IgD-negative memory B cell (primary cell): ENCODE measurements at regions not wholly inside any gene's neighbourhood (a gene's known extent, or its start where the extent isn't known, plus 50 kb on each side); places are given as distances from the start of the nearest gene placed in this dataset.

Experiments
- H3K27ac Mint-ChIP-seq, 3 donors: one replicate each; pipeline ENCODE4 v1.8.0; 2020 to 2022; ENCODE audit warnings: mild to moderate bottlenecking in 3 of 3, mixed read lengths in 3 of 3, moderate library complexity in 1 of 3
- H3K27me3 Mint-ChIP-seq: one replicate; pipeline ENCODE4 v1.8.0; 2021; ENCODE audit warnings: mixed read lengths
- H3K36me3 Mint-ChIP-seq: one replicate; pipeline ENCODE4 v1.8.0; 2020; ENCODE audit warnings: mild to moderate bottlenecking, mixed read lengths
- H3K4me1 Mint-ChIP-seq, 3 donors: one replicate each; pipeline ENCODE4 v1.8.0; 2020 to 2022; ENCODE audit warnings: mixed read lengths in 3 of 3, mild to moderate bottlenecking in 1 of 3
- H3K4me3 Mint-ChIP-seq, 4 donors: one replicate each; pipeline ENCODE4 v1.8.0; 2020 to 2022; ENCODE audit warnings: mild to moderate bottlenecking in 4 of 4, mixed read lengths in 4 of 4, moderate library complexity in 3 of 4
- H3K9me3 Mint-ChIP-seq, 3 donors: one replicate each; pipeline ENCODE4 v1.8.0; 2020 to 2021; ENCODE audit warnings: mixed read lengths in 3 of 3, mild to moderate bottlenecking in 1 of 3

GRCh38 chr6:134866563-134866962 is 83.3 kb downstream of the ALDH8A1 start:
- Mint-ChIP-seq H3K4me3 (no peak overlapping the region), H3K4me1 (peaks cover 9 to 12% (median 12%) of the 10 kb centered on the region in 3 donors), H3K27me3 (no peaks in the 10 kb centered on the region), H3K36me3 (no peaks in the 10 kb centered on the region), H3K27ac (no peak overlapping the region), H3K9me3 (no peaks in the 10 kb centered on the region)

GRCh38 chr6:134864558-134864957 is 85.3 kb downstream of the ALDH8A1 start:
- no peaks in the 10 kb centered on the region for H3K9me3 Mint-ChIP-seq
- H3K27me3 Mint-ChIP-seq = no peaks in the 10 kb centered on the region
- H3K36me3 Mint-ChIP-seq = no peaks in the 10 kb centered on the region
- no peak overlapping the region for H3K4me3 Mint-ChIP-seq
- H3K4me1 Mint-ChIP-seq = no peaks in the 10 kb centered on the region
- no peak overlapping the region for H3K27ac Mint-ChIP-seq

- Mint-ChIP-seq H3K4me3 (no peak overlapping the region), H3K27ac (no peak overlapping the region), H3K36me3 (no peaks in the 10 kb centered on the region), H3K9me3 (no peaks in the 10 kb centered on the region), H3K4me1 (no peaks in the 10 kb centered on the region), H3K27me3 (no peaks in the 10 kb centered on the region)
Measured at GRCh38 chr6:134863763-134864510, 86.0 kb downstream of the ALDH8A1 start.

GRCh38 chr6:134854366-134854765 is 95.5 kb downstream of the ALDH8A1 start:
- Mint-ChIP-seq H3K36me3 (no peaks in the 10 kb centered on the region), H3K27ac (no peak overlapping the region), H3K4me1 (no peaks in the 10 kb centered on the region), H3K4me3 (no peak overlapping the region), H3K9me3 (no peaks in the 10 kb centered on the region), H3K27me3 (peaks cover 6% of the 10 kb centered on the region)

GRCh38 chr6:134853111-134854055 is 96.5 kb downstream of the ALDH8A1 start:
- Mint-ChIP-seq H3K27ac (no peak overlapping the region), H3K9me3 (no peaks in the 10 kb centered on the region), H3K4me1 (no peaks in the 10 kb centered on the region), H3K36me3 (no peaks in the 10 kb centered on the region), H3K4me3 (no peak overlapping the region), H3K27me3 (peaks cover 6% of the 10 kb centered on the region)

- Mint-ChIP-seq H3K4me1 (no peaks in the 10 kb centered on the region), H3K36me3 (no peaks in the 10 kb centered on the region), H3K4me3 (no peak overlapping the region), H3K27ac (no peak overlapping the region), H3K9me3 (no peaks in the 10 kb centered on the region), H3K27me3 (peaks cover 6% of the 10 kb centered on the region)
Measured at GRCh38 chr6:134851548-134851947, 98.4 kb downstream of the ALDH8A1 start.

- Mint-ChIP-seq H3K4me3 (no peak overlapping the region), H3K27ac (no peak overlapping the region), H3K9me3 (no peaks in the 10 kb centered on the region), H3K4me1 (no peaks in the 10 kb centered on the region), H3K36me3 (no peaks in the 10 kb centered on the region), H3K27me3 (peaks cover 6% of the 10 kb centered on the region)
Measured at GRCh38 chr6:134850721-134851305, 99.1 kb downstream of the ALDH8A1 start.

- H3K36me3 Mint-ChIP-seq = no peaks in the 10 kb centered on the region
- no peaks in the 10 kb centered on the region for H3K9me3 Mint-ChIP-seq
- peaks cover 6% of the 10 kb centered on the region for H3K27me3 Mint-ChIP-seq
- H3K4me1 Mint-ChIP-seq = no peaks in the 10 kb centered on the region
- no peak overlapping the region for H3K4me3 Mint-ChIP-seq
- no peak overlapping the region for H3K27ac Mint-ChIP-seq
Measured at GRCh38 chr6:134849920-134850447, 99.9 kb downstream of the ALDH8A1 start.

GRCh38 chr6:134848076-134848475 is 101.8 kb downstream of the ALDH8A1 start:
- Mint-ChIP-seq H3K4me1 (no peaks in the 10 kb centered on the region), H3K27me3 (peaks cover 3% of the 10 kb centered on the region), H3K4me3 (no peak overlapping the region), H3K27ac (no peak overlapping the region), H3K9me3 (no peaks in the 10 kb centered on the region), H3K36me3 (no peaks in the 10 kb centered on the region)

DNA sequence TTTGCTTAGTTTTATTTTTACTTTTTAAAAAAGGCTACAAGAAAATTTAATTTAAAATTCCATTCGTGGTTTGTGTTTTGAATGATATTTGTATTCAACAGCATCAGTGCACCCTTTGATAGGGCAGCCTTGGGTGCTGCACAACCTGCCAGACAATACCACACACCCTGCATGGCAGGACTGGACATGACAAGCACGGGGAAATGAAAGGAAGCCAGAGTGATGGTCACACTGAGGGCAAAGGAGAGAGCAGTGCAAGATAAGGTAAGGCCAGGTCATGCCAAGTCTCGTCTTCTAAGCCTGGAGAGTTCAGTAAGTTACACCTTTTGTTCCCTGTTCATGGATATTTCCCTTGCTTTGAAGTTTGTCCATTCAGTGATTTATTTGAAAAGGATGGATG is 103.0 kb downstream of the ALDH8A1 start:
- Mint-ChIP-seq H3K9me3 (no peaks in the 10 kb centered on the region), H3K36me3 (no peaks in the 10 kb centered on the region), H3K4me3 (no peak overlapping the region), H3K27me3 (peaks cover 2% of the 10 kb centered on the region), H3K27ac (no peak overlapping the region), H3K4me1 (no peaks in the 10 kb centered on the region)

DNA sequence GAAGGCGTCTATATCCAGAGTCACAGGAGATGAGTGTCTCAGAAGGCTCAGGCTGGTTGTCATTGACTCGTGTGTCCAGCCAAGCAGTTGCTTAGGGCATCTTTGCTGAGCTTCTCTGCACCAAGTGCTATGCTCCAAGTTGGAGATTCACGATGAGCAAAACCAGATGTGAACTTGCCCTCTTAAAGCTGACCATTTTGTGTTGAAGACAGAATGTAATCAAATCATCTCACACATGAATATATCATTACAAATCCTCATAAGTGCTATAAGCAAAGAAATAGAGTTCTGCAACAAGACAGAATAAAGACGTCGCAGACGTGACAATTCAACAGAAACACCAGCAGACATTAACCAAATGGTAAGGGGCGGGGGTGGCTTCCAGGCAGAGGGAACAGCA is 103.9 kb downstream of the ALDH8A1 start:
- Mint-ChIP-seq H3K9me3 (no peaks in the 10 kb centered on the region), H3K4me3 (no peak overlapping the region), H3K27ac (no peak overlapping the region), H3K27me3 (peaks cover 1% of the 10 kb centered on the region), H3K4me1 (no peaks in the 10 kb centered on the region), H3K36me3 (no peaks in the 10 kb centered on the region)

- no peaks in the 10 kb centered on the region for H3K36me3 Mint-ChIP-seq
- H3K4me3 Mint-ChIP-seq = no peak overlapping the region
- no peaks in the 10 kb centered on the region for H3K27me3 Mint-ChIP-seq
- H3K4me1 Mint-ChIP-seq = no peaks in the 10 kb centered on the region
- H3K27ac Mint-ChIP-seq = no peak overlapping the region
- no peaks in the 10 kb centered on the region for H3K9me3 Mint-ChIP-seq
Measured at GRCh38 chr6:134844120-134844519, 105.8 kb downstream of the ALDH8A1 start.

- no peaks in the 10 kb centered on the region for H3K36me3 Mint-ChIP-seq
- no peaks in the 10 kb centered on the region for H3K27me3 Mint-ChIP-seq
- no peaks in the 10 kb centered on the region for H3K9me3 Mint-ChIP-seq
- no peaks in the 10 kb centered on the region for H3K4me1 Mint-ChIP-seq
- no peak overlapping the region for H3K27ac Mint-ChIP-seq
- H3K4me3 Mint-ChIP-seq = no peak overlapping the region
Measured at GRCh38 chr6:134840086-134840867, 109.6 kb downstream of the ALDH8A1 start.

GRCh38 chr6:134835993-134836392 is 113.9 kb downstream of the ALDH8A1 start:
- H3K27ac Mint-ChIP-seq = no peak overlapping the region
- H3K27me3 Mint-ChIP-seq = no peaks in the 10 kb centered on the region
- H3K4me3 Mint-ChIP-seq = no peak overlapping the region
- no peaks in the 10 kb centered on the region for H3K36me3 Mint-ChIP-seq
- no peaks in the 10 kb centered on the region for H3K9me3 Mint-ChIP-seq
- H3K4me1 Mint-ChIP-seq = no peaks in the 10 kb centered on the region
